ENCODE measurements at regions not wholly inside any gene's neighbourhood (a gene's known extent, or its start where the extent isn't known, plus 50 kb on each side); places are given as distances from the start of the nearest gene placed in this dataset.

DNA sequence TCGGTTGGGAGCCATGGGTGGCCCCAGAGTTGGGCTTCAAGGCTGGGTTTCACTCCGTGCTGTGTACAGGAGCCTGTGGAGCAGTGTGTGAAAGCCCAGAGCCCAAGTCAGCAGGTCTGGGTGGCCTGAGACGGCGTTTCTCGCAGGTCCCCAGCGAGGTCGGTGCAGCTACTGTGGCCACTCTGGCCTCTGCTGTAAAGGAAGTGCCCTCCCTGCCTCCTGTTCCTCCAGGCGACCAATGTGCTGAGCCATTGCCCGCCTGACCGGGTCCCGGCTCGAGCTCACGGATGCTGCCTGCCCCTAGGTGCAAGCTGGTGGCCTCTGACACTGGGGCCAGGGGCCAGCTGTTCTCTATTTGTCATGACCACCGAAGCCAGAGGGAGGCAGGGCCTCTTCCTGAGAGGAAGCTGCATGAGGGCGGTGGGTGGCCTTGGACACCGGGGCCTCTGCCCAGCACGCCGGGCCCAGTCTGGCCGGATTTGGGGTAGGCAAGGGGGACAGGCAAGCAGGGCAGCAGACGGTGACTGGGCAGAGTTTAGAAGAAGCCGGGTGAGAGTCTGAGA, 170.9 kb downstream of the IRF8 start:
- ChIA-PET CTCF (interaction anchor here (0.6 to 0.7 kb wide), 2 partner anchors 12 to 17 kb away, joined by 3 read pairs; no protein-coding TSS in a partner anchor), RAD21 (ENCODE audit: unreplicated experiment) (interaction anchor here (0.9 kb wide), 1 partner anchor 447 kb away, joined by 3 read pairs; no protein-coding TSS in a partner anchor), POLR2A (no interaction called here), SMC1A (ENCODE audit: uncharacterized antibody, unreplicated experiment) (interaction anchor here (0.7 kb wide), 1 partner anchor 250 kb away, joined by 3 read pairs; no protein-coding TSS in a partner anchor)
- Histone ChIP-seq H3K4me2 (ENCODE audit: control insufficient read depth, insufficient read depth) (no peak overlapping the region), H3K27ac (ENCODE audit: control insufficient read depth, insufficient read depth) (no peak overlapping the region), H3K4me1 (ENCODE audit: control insufficient read depth, insufficient read depth, low read length) (no peaks in the 10 kb centered on the region), H3K79me2 (ENCODE audit: control insufficient read depth, insufficient read depth, low read length) (no peaks in the 10 kb centered on the region), H3K9ac (ENCODE audit: control insufficient read depth, insufficient read depth, low read length) (no peak overlapping the region), H3K4me3 (no peak overlapping the region), H4K20me1 (ENCODE audit: control insufficient read depth, insufficient read depth) (no peaks in the 10 kb centered on the region), H2AFZ (ENCODE audit: control insufficient read depth, low read depth, low read length) (no peak overlapping the region), H3K27me3 (replicated peaks in 1 of 2; ENCODE audit: control insufficient read depth in 2 of 2, insufficient read depth in 2 of 2, low read length in 1 of 2) (no peaks in the 10 kb centered on the region; a peak in 2 of 4 replicates), H3K9me3 (replicated peaks; ENCODE audit: control insufficient read depth, insufficient read depth, low read length) (no peaks in the 10 kb centered on the region), H3K36me3 (ENCODE audit: control insufficient read depth in 2 of 2, insufficient read depth in 2 of 2, low read length in 1 of 2) (no peaks in the 10 kb centered on the region)
- no TSS peak for BruUV-seq (replicated peaks)
- FAIRE-seq (no peak), DNase-seq (ENCODE audit: low read depth, low spot score) (no peak), ATAC-seq (no peak)
- TF ChIP-seq BACH1 (IDR thresholded peaks at IDR 0.05; ENCODE audit: borderline replicate concordance) = no peak
- TF ChIP-seq BRCA1 (IDR thresholded peaks at IDR 0.05; ENCODE audit: low read depth, low read length) = no peak
- TF ChIP-seq ZBTB4 (CRISPR knock-in tag; IDR thresholded peaks at IDR 0.05) = no peak
- in situ Hi-C loops (cut with MboI) = loop anchor here (5.0 kb wide), 1 partner anchor 447 kb away; no protein-coding TSS in a partner anchor
- intact Hi-C loops (cut with micrococcal nuclease; ENCODE audit: unreplicated experiment) = loop anchor here (10.0 kb wide), 2 partner anchors 135 to 215 kb away; no protein-coding TSS in a partner anchor
- WGBS (ENCODE audit: insufficient coverage, insufficient replicate concordance, low lambda C conversion rate, missing lambda C conversion rate) = 26% methylated on average over 21 of the region's 21 CpGs

All from GM12878 (cell line).